HG02981 (cell line): ENCODE measurements at regions not wholly inside any gene's neighbourhood (a gene's known extent, or its start where the extent isn't known, plus 50 kb on each side); places are given as distances from the start of the nearest gene placed in this dataset.
"Not testable (repeated sequence)": the region's sequence is repeated elsewhere in the genome, so short reads cannot be mapped to it uniquely, and the experiment has no call there.

Experiments used
- ATAC-seq: cut with Tn5 transposase; IDR thresholded peaks from one replicate; pipeline ENCODE4 v1.9.1; 2021; ENCODE audit warnings: mild to moderate bottlenecking, moderate library complexity; ENCODE audit not compliant: unreplicated experiment

- ATAC-seq = no peak
These were observed 378.9 kb downstream of the DLEU7 start for GRCh38 chr13:50464349-50465251.

GRCh38 chr13:50466456-50466855 is 377.0 kb downstream of the DLEU7 start:
- ATAC-seq = no peak

- ATAC-seq = no peak
These were observed 376.1 kb downstream of the DLEU7 start for GRCh38 chr13:50467156-50468110.

GRCh38 chr13:50468849-50469669 is 374.4 kb downstream of the DLEU7 start:
- no peak for ATAC-seq

GRCh38 chr13:50473050-50473449 is 370.4 kb downstream of the DLEU7 start:
- ATAC-seq = not testable (repeated sequence)

- ATAC-seq = no peak
These were observed 369.3 kb downstream of the DLEU7 start for GRCh38 chr13:50474088-50474662.

- no peak for ATAC-seq
These were observed 366.8 kb downstream of the DLEU7 start for GRCh38 chr13:50476577-50477285.

- ATAC-seq = no peak
These were observed 361.6 kb downstream of the DLEU7 start for GRCh38 chr13:50481936-50482335.

GRCh38 chr13:50483416-50483815 is 360.1 kb downstream of the DLEU7 start:
- no peak for ATAC-seq

GRCh38 chr13:50484472-50485113 is 358.9 kb downstream of the DLEU7 start:
- ATAC-seq = no peak

GRCh38 chr13:50485979-50486935 is 357.2 kb downstream of the DLEU7 start:
- no peak for ATAC-seq

- no peak for ATAC-seq
These were observed 349.8 kb downstream of the DLEU7 start for GRCh38 chr13:50493683-50494082.

GRCh38 chr13:50494138-50494537 is 349.4 kb downstream of the DLEU7 start:
- no peak for ATAC-seq

- ATAC-seq = not testable (repeated sequence)
These were observed 340.3 kb downstream of the DLEU7 start for GRCh38 chr13:50503212-50503611.

- no peak for ATAC-seq
These were observed 334.3 kb downstream of the DLEU7 start for GRCh38 chr13:50509167-50509566.

GRCh38 chr13:50509771-50510441 is 333.6 kb downstream of the DLEU7 start:
- ATAC-seq = no peak

GRCh38 chr13:50510885-50511545 is 332.5 kb downstream of the DLEU7 start:
- not testable (repeated sequence) for ATAC-seq
